Dendritic cell treated with granulocyte-macrophage colony-stimulating factor and Interleukin-4, amounts not matched to agents 40 ng/mL and 50 ng/mL, for 4 days (primary cell): ENCODE measurements at regions not wholly inside any gene's neighbourhood (a gene's known extent, or its start where the extent isn't known, plus 50 kb on each side); places are given as distances from the start of the nearest gene placed in this dataset.

Source experiments
- H3K27ac Mint-ChIP-seq: one replicate; pipeline ENCODE4 v1.8.0; 2022; ENCODE audit warnings: mild to moderate bottlenecking, mixed read lengths
- H3K27me3 Mint-ChIP-seq: one replicate; pipeline ENCODE4 v1.8.0; 2022; ENCODE audit warnings: mild to moderate bottlenecking, mixed read lengths
- H3K36me3 Mint-ChIP-seq: one replicate; pipeline ENCODE4 v1.8.0; 2022; ENCODE audit warnings: low read depth, mixed read lengths
- H3K4me1 Mint-ChIP-seq: one replicate; pipeline ENCODE4 v1.8.0; 2022; ENCODE audit warnings: low read depth, mixed read lengths
- H3K4me3 Mint-ChIP-seq: one replicate; pipeline ENCODE4 v1.8.0; 2022; ENCODE audit warnings: mild to moderate bottlenecking, moderate library complexity, mixed read lengths
- H3K9me3 Mint-ChIP-seq: one replicate; pipeline ENCODE4 v1.8.0; 2022; ENCODE audit warnings: mixed read lengths
- intact Hi-C: fragments of 100-400 bp; cut with micrococcal nuclease; formaldehyde crosslinking; loops from one replicate; pipeline ENCODE4 v1.15.0; 2022

GRCh38 chr4:188263321-188263720, 124.1 kb downstream of the TRIML1 start:
- Mint-ChIP-seq H3K36me3 (no peaks in the 10 kb centered on the region), H3K4me1 (no peaks in the 10 kb centered on the region), H3K9me3 (peaks cover 12% of the 10 kb centered on the region), H3K4me3 (no peak overlapping the region), H3K27ac (no peak overlapping the region), H3K27me3 (no peaks in the 10 kb centered on the region)
- intact Hi-C loops = no loop called here

GRCh38 chr4:188266386-188266785, 127.1 kb downstream of the TRIML1 start:
- H3K27me3 Mint-ChIP-seq = no peaks in the 10 kb centered on the region
- no peak overlapping the region for H3K27ac Mint-ChIP-seq
- H3K36me3 Mint-ChIP-seq = no peaks in the 10 kb centered on the region
- intact Hi-C loops = no loop called here
- H3K9me3 Mint-ChIP-seq = peaks cover 20% of the 10 kb centered on the region
- H3K4me1 Mint-ChIP-seq = no peaks in the 10 kb centered on the region
- H3K4me3 Mint-ChIP-seq = no peak overlapping the region

GRCh38 chr4:188268131-188268908, 129.1 kb downstream of the TRIML1 start:
- H3K9me3 Mint-ChIP-seq = peaks cover 20% of the 10 kb centered on the region

GRCh38 chr4:188270273-188271069, 131.2 kb downstream of the TRIML1 start:
- Mint-ChIP-seq H3K27ac (no peak overlapping the region), H3K9me3 (peaks cover 18% of the 10 kb centered on the region)

More at GRCh38 chr4:188268131-188268908, 129.1 kb downstream of the TRIML1 start:
- H3K36me3 Mint-ChIP-seq = no peaks in the 10 kb centered on the region
- H3K4me3 Mint-ChIP-seq = no peak overlapping the region
- no peak overlapping the region for H3K27ac Mint-ChIP-seq
- no peaks in the 10 kb centered on the region for H3K27me3 Mint-ChIP-seq
- no peaks in the 10 kb centered on the region for H3K4me1 Mint-ChIP-seq
- intact Hi-C loops = no loop called here

GRCh38 chr4:188275686-188276085, 136.4 kb downstream of the TRIML1 start:
- Mint-ChIP-seq H3K27me3 (no peaks in the 10 kb centered on the region), H3K9me3 (peaks cover under 1% of the 10 kb centered on the region), H3K4me3 (no peak overlapping the region), H3K4me1 (no peaks in the 10 kb centered on the region), H3K36me3 (no peaks in the 10 kb centered on the region), H3K27ac (no peak overlapping the region)
- intact Hi-C loops = no loop called here

More at GRCh38 chr4:188270273-188271069, 131.2 kb downstream of the TRIML1 start:
- H3K4me3 Mint-ChIP-seq = no peak overlapping the region
- intact Hi-C loops = no loop called here
- H3K4me1 Mint-ChIP-seq = no peaks in the 10 kb centered on the region
- no peaks in the 10 kb centered on the region for H3K36me3 Mint-ChIP-seq
- no peaks in the 10 kb centered on the region for H3K27me3 Mint-ChIP-seq

- no peaks in the 10 kb centered on the region for H3K4me1 Mint-ChIP-seq
- H3K36me3 Mint-ChIP-seq = no peaks in the 10 kb centered on the region
- H3K27me3 Mint-ChIP-seq = peaks cover 16% of the 10 kb centered on the region
- H3K4me3 Mint-ChIP-seq = no peak overlapping the region
- no peak overlapping the region for H3K27ac Mint-ChIP-seq
- H3K9me3 Mint-ChIP-seq = peaks cover 8% of the 10 kb centered on the region
- intact Hi-C loops = no loop called here
Measured at GRCh38 chr4:188279184-188279583, 139.9 kb downstream of the TRIML1 start.

GRCh38 chr4:188282471-188283232, 143.4 kb downstream of the TRIML1 start:
- H3K27ac Mint-ChIP-seq = no peak overlapping the region
- no peak overlapping the region for H3K4me3 Mint-ChIP-seq
- H3K36me3 Mint-ChIP-seq = no peaks in the 10 kb centered on the region
- no peaks in the 10 kb centered on the region for H3K4me1 Mint-ChIP-seq
- H3K27me3 Mint-ChIP-seq = peaks cover 16% of the 10 kb centered on the region
- intact Hi-C loops = no loop called here
- peaks cover 8% of the 10 kb centered on the region for H3K9me3 Mint-ChIP-seq

- Mint-ChIP-seq H3K9me3 (peaks cover 16% of the 10 kb centered on the region), H3K27me3 (peaks cover 10% of the 10 kb centered on the region), H3K4me1 (no peaks in the 10 kb centered on the region), H3K4me3 (no peak overlapping the region), H3K27ac (no peak overlapping the region), H3K36me3 (no peaks in the 10 kb centered on the region)
- intact Hi-C loops = no loop called here
Measured at GRCh38 chr4:188287169-188287894, 148.1 kb downstream of the TRIML1 start.

- H3K27me3 Mint-ChIP-seq = no peaks in the 10 kb centered on the region
- intact Hi-C loops = no loop called here
- no peak overlapping the region for H3K4me3 Mint-ChIP-seq
- H3K36me3 Mint-ChIP-seq = no peaks in the 10 kb centered on the region
- no peak overlapping the region for H3K27ac Mint-ChIP-seq
- H3K4me1 Mint-ChIP-seq = no peaks in the 10 kb centered on the region
- peaks cover 8% of the 10 kb centered on the region for H3K9me3 Mint-ChIP-seq
Measured at GRCh38 chr4:188289531-188290125, 150.4 kb downstream of the TRIML1 start.

- no peaks in the 10 kb centered on the region for H3K27me3 Mint-ChIP-seq
- intact Hi-C loops = no loop called here
- peaks cover 25% of the 10 kb centered on the region for H3K9me3 Mint-ChIP-seq
- H3K27ac Mint-ChIP-seq = no peak overlapping the region
- H3K36me3 Mint-ChIP-seq = no peaks in the 10 kb centered on the region
- no peak overlapping the region for H3K4me3 Mint-ChIP-seq
- no peaks in the 10 kb centered on the region for H3K4me1 Mint-ChIP-seq
Measured at GRCh38 chr4:188295899-188296298, 156.7 kb downstream of the TRIML1 start.

- Mint-ChIP-seq H3K4me1 (no peaks in the 10 kb centered on the region), H3K36me3 (no peaks in the 10 kb centered on the region), H3K27me3 (no peaks in the 10 kb centered on the region), H3K4me3 (no peak overlapping the region), H3K9me3 (peaks cover 29% of the 10 kb centered on the region), H3K27ac (no peak overlapping the region)
- intact Hi-C loops = no loop called here
Measured at GRCh38 chr4:188296331-188296730, 157.1 kb downstream of the TRIML1 start.

- Mint-ChIP-seq H3K36me3 (no peaks in the 10 kb centered on the region), H3K9me3 (peaks cover 45% of the 10 kb centered on the region), H3K27ac (no peak overlapping the region), H3K27me3 (no peaks in the 10 kb centered on the region), H3K4me3 (no peak overlapping the region), H3K4me1 (no peaks in the 10 kb centered on the region)
- intact Hi-C loops = no loop called here
Measured at GRCh38 chr4:188297873-188298272, 158.6 kb downstream of the TRIML1 start.

- Mint-ChIP-seq H3K27ac (no peak overlapping the region), H3K9me3 (peaks cover 46% of the 10 kb centered on the region), H3K27me3 (no peaks in the 10 kb centered on the region), H3K36me3 (no peaks in the 10 kb centered on the region), H3K4me3 (no peak overlapping the region), H3K4me1 (no peaks in the 10 kb centered on the region)
- intact Hi-C loops = no loop called here
Measured at GRCh38 chr4:188299161-188299560, 159.9 kb downstream of the TRIML1 start.
